GM12875 (cell line): ENCODE measurements at regions not wholly inside any gene's neighbourhood (a gene's known extent, or its start where the extent isn't known, plus 50 kb on each side); places are given as distances from the start of the nearest gene placed in this dataset.

Experiments
- H3K4me3 ChIP-seq: one replicate; pipeline ENCODE4 v1.5.1; 2011; ENCODE audit warnings: low read depth, low read length, control low read depth
- TF ChIP-seq, protein P1 (sequence below): IDR thresholded peaks from 2 replicates; pipeline ENCODE4 v1.5.1; 2011; ENCODE audit warnings: low read depth, mild to moderate bottlenecking, control low read depth, inconsistent platforms, low read length, moderate library complexity, borderline replicate concordance; ENCODE audit not compliant: insufficient read depth

DNA sequence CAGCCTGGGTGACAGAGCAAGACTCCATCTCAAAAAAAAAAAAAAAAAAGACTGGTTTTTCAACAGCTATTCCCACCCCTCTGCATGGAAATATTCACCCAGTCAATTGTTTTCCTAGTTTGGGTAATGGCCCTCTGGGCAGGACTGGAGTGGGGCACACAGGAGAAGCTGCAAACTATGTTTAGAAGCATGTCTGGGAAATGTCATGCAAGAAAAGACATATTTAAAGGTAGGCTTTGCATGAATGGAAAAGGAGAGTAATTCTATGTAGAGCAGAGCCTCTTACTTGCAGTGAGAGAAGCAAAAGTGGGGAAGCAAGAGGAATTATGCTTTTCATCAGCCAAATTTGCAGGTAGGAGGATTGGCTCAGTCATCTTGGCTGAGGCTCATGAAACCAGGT, 276.5 kb upstream of the PLEKHG7 start:
- no peak overlapping the region for H3K4me3 ChIP-seq
- TF ChIP-seq, protein P1, sequence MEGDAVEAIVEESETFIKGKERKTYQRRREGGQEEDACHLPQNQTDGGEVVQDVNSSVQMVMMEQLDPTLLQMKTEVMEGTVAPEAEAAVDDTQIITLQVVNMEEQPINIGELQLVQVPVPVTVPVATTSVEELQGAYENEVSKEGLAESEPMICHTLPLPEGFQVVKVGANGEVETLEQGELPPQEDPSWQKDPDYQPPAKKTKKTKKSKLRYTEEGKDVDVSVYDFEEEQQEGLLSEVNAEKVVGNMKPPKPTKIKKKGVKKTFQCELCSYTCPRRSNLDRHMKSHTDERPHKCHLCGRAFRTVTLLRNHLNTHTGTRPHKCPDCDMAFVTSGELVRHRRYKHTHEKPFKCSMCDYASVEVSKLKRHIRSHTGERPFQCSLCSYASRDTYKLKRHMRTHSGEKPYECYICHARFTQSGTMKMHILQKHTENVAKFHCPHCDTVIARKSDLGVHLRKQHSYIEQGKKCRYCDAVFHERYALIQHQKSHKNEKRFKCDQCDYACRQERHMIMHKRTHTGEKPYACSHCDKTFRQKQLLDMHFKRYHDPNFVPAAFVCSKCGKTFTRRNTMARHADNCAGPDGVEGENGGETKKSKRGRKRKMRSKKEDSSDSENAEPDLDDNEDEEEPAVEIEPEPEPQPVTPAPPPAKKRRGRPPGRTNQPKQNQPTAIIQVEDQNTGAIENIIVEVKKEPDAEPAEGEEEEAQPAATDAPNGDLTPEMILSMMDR, result no peak

DNA sequence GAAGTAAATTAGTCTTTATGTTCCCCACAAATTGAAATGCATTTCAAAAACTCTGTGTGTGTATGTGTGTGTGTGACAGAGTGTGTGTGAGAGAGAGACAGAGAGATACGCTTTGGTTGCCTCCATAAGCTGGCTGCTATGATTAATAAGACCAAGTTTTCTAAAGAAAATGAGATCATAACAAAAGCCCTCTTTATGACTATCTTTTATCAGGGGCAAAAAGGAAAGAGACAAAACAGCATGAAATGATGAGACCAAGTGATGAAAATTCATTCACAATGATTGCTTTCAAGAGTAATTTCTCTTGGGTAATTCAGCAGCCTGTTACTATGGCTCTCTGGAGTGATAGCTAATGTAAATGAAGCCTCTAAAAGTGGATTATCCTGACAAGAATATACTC, 277.6 kb upstream of the PLEKHG7 start:
- TF ChIP-seq, protein P1, result no peak

DNA sequence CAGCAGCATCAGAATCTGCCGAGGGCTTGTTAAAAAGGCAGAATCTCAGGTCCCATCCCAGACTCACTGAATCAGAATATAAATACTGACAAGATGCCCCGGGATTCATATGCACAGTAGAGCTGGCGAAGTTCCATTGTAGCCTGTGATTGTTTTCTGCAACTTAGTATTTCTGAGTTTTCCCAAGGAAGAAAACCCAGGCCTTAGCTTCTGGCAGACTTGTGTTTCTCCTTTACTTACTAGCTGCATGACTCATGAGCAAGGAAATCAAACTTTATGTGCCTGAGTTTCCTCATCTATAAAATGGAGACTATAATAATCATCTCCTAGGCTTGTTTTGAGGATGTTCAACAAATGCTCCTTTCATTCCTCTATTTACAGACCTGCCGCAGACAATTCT, 278.5 kb upstream of the PLEKHG7 start:
- TF ChIP-seq, protein P1, result no peak
- no peak overlapping the region for H3K4me3 ChIP-seq

More for the DNA sequence above, 277.6 kb upstream of the PLEKHG7 start:
- H3K4me3 ChIP-seq, result no peak overlapping the region

DNA sequence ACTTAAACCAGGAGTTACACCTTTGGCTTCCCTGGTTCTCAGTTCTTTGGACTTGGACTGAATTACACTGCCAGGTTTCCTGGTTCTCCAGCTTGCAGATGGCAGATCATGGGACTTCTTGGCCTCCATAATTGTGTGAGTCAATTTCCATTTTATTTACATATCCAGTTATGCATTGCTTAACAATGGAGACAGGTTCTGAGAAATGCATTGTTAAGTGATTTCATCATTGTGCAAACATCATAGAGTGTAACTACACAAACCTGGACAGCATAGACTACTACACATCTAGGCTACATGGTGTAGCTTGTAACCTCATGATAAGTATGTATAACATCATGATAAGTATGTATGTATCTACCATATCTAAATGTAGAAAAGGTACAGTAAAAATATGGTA, 276.1 kb upstream of the BTG1 start:
- TF ChIP-seq, protein P1, result no peak

DNA sequence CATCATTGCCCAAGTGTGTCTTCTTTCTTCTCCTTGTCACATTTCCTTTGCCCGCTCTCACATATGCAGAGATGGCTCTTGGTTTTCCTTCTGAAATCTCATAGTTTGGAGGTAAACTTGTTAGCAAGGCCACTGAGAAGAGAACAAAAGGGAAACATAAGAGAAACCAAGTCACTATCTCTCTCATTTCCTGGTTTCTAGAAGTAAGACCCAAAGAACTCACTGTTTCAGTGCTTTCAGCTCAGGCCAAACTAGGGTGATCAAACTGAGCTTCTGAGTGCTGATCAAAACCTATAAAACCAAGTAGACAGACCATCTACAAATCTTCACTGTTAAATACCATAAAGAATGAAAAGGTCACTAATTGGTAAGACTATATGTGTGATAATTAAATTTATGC, 275.4 kb upstream of the BTG1 start:
- TF ChIP-seq, protein P1, result no peak
- no peak overlapping the region for H3K4me3 ChIP-seq

More for the DNA sequence above, 276.1 kb upstream of the BTG1 start:
- H3K4me3 ChIP-seq, result no peak overlapping the region

DNA sequence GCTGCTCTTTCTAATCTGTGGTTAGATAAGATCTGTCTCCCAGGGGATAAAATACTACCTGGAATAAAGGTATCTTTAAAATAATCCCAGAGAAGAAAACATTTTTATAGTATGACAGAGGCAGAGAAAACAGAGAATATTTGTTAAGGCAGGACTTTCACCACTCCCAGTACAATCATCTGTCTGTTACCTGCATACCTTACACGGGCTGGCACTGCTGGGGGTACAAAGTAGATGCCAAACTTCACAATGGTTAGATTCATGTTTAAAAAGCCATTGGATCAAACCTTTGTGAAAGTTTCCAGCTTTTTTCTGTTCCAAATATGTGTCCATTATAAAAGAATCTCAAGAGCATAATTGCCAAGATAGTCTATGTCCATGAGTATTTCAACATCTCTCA, 273.6 kb upstream of the BTG1 start:
- TF ChIP-seq, protein P1, result no peak
- H3K4me3 ChIP-seq, result no peak overlapping the region

DNA sequence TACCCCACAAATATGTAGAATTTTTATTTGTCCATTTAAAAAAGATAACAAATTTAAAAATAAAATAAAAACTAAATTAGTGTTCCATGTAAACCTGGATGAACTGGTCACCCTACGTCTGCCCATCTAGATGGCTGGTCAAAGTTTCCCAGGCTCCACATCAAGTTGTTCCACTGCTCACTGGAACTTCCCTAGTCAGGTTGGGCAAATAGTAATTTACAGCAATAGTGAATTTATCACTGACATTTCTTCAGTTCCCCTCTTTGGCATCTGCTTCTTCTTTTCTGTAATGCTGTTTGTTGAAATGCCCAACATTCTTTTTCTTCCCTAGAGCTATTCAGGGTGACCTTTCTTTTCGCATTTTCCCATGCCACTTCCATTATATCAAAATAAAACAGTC, 272.7 kb upstream of the BTG1 start:
- TF ChIP-seq, protein P1, result no peak
- no peak overlapping the region for H3K4me3 ChIP-seq
